A549 (cell line): ENCODE measurements at regions not wholly inside any gene's neighbourhood (a gene's known extent, or its start where the extent isn't known, plus 50 kb on each side); places are given as distances from the start of the nearest gene placed in this dataset.

Experiments
- CEBPB ChIP-seq, 2 experiments: fragments of >200 bp in 1 of 2; sonication (Bioruptor Twin) in 1 of 2; formaldehyde crosslinking in 1 of 2; IDR thresholded peaks; 2 replicates each; pipeline ENCODE4 v1.6.1; 2012 to 2016
- CTCF ChIP-seq: fragments of >200 bp; sonication (Bioruptor Twin); formaldehyde crosslinking; IDR thresholded peaks from 3 replicates; pipeline ENCODE4 v1.5.1; 2016
- E2F6 ChIP-seq: IDR thresholded peaks from 2 replicates; pipeline ENCODE4 v1.6.1; 2012; ENCODE audit warnings: low read depth, borderline replicate concordance
- FOSL2 ChIP-seq, 2 experiments: fragments of 450-650 bp in 1 of 2; fragments of >200 bp in 1 of 2; sonication (Bioruptor Twin) in 1 of 2; formaldehyde crosslinking; IDR thresholded peaks; 2 replicates each; pipeline versions ENCODE4 v1.5.0 to v1.6.1; 2016 to 2020; ENCODE audit warnings: mild to moderate bottlenecking in 1 of 2, moderate library complexity in 1 of 2
- MAZ ChIP-seq: fragments of 150-350 bp; IDR thresholded peaks from 2 replicates; pipeline ENCODE4 v1.6.1; 2014; ENCODE audit warnings: antibody characterized with exemption, low read depth, low read length, borderline replicate concordance
- SMC3 ChIP-seq: fragments of >200 bp; sonication (Bioruptor Twin); formaldehyde crosslinking; IDR thresholded peaks from 3 replicates; pipeline ENCODE4 v1.6.1; 2018; ENCODE audit warnings: inconsistent platforms
- USF2 ChIP-seq: fragments of 450-650 bp; IDR thresholded peaks from 2 replicates; pipeline ENCODE4 v1.6.1; 2014; ENCODE audit warnings: antibody characterized with exemption
- ZNF302 ChIP-seq: fragments of 250-450 bp; sonication (Bioruptor Pico); IDR thresholded peaks from 2 replicates; pipeline ENCODE4 v1.9.0; 2021; ENCODE audit warnings: inconsistent platforms, mild to moderate bottlenecking, moderate library complexity

GRCh38 chr1:60681095-60681860 is 401.1 kb upstream of the NFIA start:
- no peak for TF ChIP-seq CEBPB (IDR thresholded peaks at IDR 0.05)
- no peak for TF ChIP-seq FOSL2 (IDR thresholded peaks at IDR 0.05)
- no peak for TF ChIP-seq FOSL2 (CRISPR knock-in tag; IDR thresholded peaks at IDR 0.05)
- TF ChIP-seq USF2: no peak
- TF ChIP-seq E2F6: no peak
- no peak for TF ChIP-seq MAZ
- TF ChIP-seq ZNF302 (CRISPR knock-in tag): no peak
- TF ChIP-seq CTCF: no peak
- no peak for TF ChIP-seq SMC3
